Fibroblast of pulmonary artery (primary cell): ENCODE measurements at regions not wholly inside any gene's neighbourhood (a gene's known extent, or its start where the extent isn't known, plus 50 kb on each side); places are given as distances from the start of the nearest gene placed in this dataset.

Experiments used
- DNase-seq: peaks from one replicate; pipeline ENCODE4 v3.0.0-alpha.2; 2010; ENCODE audit warnings: low read depth
- H3K4me3 ChIP-seq: replicated peaks from 2 replicates; pipeline ENCODE4 v1.5.1; 2011; ENCODE audit warnings: low read depth, mild to moderate bottlenecking, control low read depth, low read length, moderate library complexity
- CTCF ChIP-seq: IDR thresholded peaks from 2 replicates; pipeline ENCODE4 v1.5.1; 2011; ENCODE audit warnings: mild to moderate bottlenecking, control low read depth, low read length, inconsistent platforms; ENCODE audit errors: missing control alignments

GRCh38 chr9:23606107-23606506 is 219.9 kb downstream of the ELAVL2 start:
- H3K4me3 ChIP-seq: no peak overlapping the region
- DNase-seq: no peak
- no peak for TF ChIP-seq CTCF

GRCh38 chr9:23608456-23608855 is 217.6 kb downstream of the ELAVL2 start:
- no peak overlapping the region for H3K4me3 ChIP-seq
- no peak for TF ChIP-seq CTCF
- DNase-seq: no peak

GRCh38 chr9:23611869-23612268 is 214.2 kb downstream of the ELAVL2 start:
- H3K4me3 ChIP-seq: no peak overlapping the region
- DNase-seq: no peak
- no peak for TF ChIP-seq CTCF

- H3K4me3 ChIP-seq: no peak overlapping the region
- DNase-seq: no peak
- TF ChIP-seq CTCF: no peak
Observed at GRCh38 chr9:23615569-23615968, 210.5 kb downstream of the ELAVL2 start.

GRCh38 chr9:23621188-23621587 is 204.9 kb downstream of the ELAVL2 start:
- DNase-seq: no peak
- TF ChIP-seq CTCF: no peak
- H3K4me3 ChIP-seq: no peak overlapping the region

GRCh38 chr9:23621924-23622323 is 204.1 kb downstream of the ELAVL2 start:
- no peak for TF ChIP-seq CTCF
- H3K4me3 ChIP-seq: no peak overlapping the region
- DNase-seq: no peak

GRCh38 chr9:23622396-23622795 is 203.6 kb downstream of the ELAVL2 start:
- DNase-seq: no peak
- no peak overlapping the region for H3K4me3 ChIP-seq
- TF ChIP-seq CTCF: no peak
